ENCODE measurements at regions not wholly inside any gene's neighbourhood (a gene's known extent, or its start where the extent isn't known, plus 50 kb on each side); places are given as distances from the start of the nearest gene placed in this dataset.

DNA sequence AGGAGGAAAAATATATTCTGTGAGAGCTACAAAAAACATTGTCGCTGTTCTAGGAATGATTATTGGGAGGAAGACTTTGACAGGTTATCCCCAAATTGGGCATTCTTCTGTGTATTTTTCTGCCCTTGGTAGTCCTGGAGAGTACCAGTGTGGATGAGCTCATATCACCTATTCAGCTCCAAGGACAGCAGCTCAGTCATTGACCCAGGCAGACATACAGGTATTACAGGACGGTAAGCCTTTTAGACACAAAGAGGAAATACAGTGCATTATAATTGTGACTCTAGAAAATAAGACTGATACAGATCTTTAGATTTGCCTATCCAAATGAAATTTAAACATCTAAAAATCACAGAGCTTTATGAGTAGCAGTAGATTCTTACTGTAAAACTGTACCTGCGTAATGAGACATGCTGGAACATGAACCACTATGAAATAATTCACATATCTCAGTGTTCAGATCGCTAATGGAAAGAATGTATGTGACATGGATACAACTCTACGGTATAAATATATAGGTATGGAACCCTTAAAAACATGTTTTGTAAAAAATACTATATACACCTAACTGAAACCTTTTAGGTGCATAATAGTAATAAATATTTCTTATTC is 56.0 kb downstream of the PLK2 start:
- no peaks in the 10 kb centered on the region for H3K36me3 ChIP-seq (ENCODE audit: control insufficient read depth, insufficient read depth, low read length)
- H3K4me1 Mint-ChIP-seq, result peaks cover 9% of the 10 kb centered on the region
- H3K27me3 Mint-ChIP-seq (ENCODE audit: insufficient read depth), result no peaks in the 10 kb centered on the region
- DNase-seq, result no peak
- H3K36me3 Mint-ChIP-seq (ENCODE audit: low read depth), result no peaks in the 10 kb centered on the region
- H3K9me3 ChIP-seq (ENCODE audit: control insufficient read depth, low read length), result no peaks in the 10 kb centered on the region
- no peak overlapping the region for H3K27ac Mint-ChIP-seq
- TF ChIP-seq, protein P1, sequence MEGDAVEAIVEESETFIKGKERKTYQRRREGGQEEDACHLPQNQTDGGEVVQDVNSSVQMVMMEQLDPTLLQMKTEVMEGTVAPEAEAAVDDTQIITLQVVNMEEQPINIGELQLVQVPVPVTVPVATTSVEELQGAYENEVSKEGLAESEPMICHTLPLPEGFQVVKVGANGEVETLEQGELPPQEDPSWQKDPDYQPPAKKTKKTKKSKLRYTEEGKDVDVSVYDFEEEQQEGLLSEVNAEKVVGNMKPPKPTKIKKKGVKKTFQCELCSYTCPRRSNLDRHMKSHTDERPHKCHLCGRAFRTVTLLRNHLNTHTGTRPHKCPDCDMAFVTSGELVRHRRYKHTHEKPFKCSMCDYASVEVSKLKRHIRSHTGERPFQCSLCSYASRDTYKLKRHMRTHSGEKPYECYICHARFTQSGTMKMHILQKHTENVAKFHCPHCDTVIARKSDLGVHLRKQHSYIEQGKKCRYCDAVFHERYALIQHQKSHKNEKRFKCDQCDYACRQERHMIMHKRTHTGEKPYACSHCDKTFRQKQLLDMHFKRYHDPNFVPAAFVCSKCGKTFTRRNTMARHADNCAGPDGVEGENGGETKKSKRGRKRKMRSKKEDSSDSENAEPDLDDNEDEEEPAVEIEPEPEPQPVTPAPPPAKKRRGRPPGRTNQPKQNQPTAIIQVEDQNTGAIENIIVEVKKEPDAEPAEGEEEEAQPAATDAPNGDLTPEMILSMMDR (conservative IDR thresholded peaks at IDR 0.05), result no peak
- H3K9me3 Mint-ChIP-seq, result no peaks in the 10 kb centered on the region
- H3K4me3 Mint-ChIP-seq, result no peak overlapping the region
- H3K27ac ChIP-seq (ENCODE audit: low read depth, low read length), result no peak overlapping the region
- no peaks in the 10 kb centered on the region for H3K4me1 ChIP-seq (ENCODE audit: control insufficient read depth, insufficient read depth, low read length)
- H3K27me3 ChIP-seq (ENCODE audit: control insufficient read depth, insufficient read depth, low read length, poor library complexity, severe bottlenecking), result no peaks in the 10 kb centered on the region
- WGBS, 2 experiments (ENCODE audit: insufficient coverage in 1 of 2, insufficient read length in 1 of 2), result 90 to 100% methylated on average over 2 to 3 of the region's 5 CpGs
- no peak overlapping the region for H3K4me3 ChIP-seq (ENCODE audit: low read length)
- no peak overlapping the region for H3K9ac ChIP-seq (ENCODE audit: extremely low read depth, low read length, poor library complexity, severe bottlenecking)

DNA sequence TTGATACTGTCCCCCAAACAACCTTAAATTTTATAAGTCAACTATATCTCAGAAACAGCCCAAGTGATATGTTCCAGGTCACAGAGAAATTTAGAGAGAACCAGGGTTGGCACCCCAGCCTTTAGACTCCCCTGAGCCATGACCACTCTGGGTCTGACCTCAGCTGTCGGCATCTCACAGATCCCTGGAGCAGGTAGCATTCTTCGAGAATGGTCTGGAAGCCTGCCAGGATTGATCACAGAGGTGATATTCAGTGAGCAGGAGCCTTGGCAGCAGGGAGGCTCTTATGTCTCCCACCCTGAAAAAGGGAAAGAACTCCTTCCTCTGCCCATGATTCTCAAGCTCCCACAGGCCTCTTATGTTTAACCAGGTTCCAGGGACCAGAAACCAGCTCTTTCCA is 58.2 kb downstream of the PLK2 start:
- Histone ChIP-seq H3K4me3 (ENCODE audit: low read length) (no peak overlapping the region), H3K27ac (ENCODE audit: low read depth, low read length) (no peak overlapping the region), H3K36me3 (ENCODE audit: control insufficient read depth, insufficient read depth, low read length) (no peaks in the 10 kb centered on the region), H3K9ac (ENCODE audit: extremely low read depth, low read length, poor library complexity, severe bottlenecking) (no peak overlapping the region), H3K4me1 (ENCODE audit: control insufficient read depth, insufficient read depth, low read length) (no peaks in the 10 kb centered on the region), H3K27me3 (ENCODE audit: control insufficient read depth, insufficient read depth, low read length, poor library complexity, severe bottlenecking) (no peaks in the 10 kb centered on the region), H3K9me3 (ENCODE audit: control insufficient read depth, low read length) (no peaks in the 10 kb centered on the region)
- Mint-ChIP-seq H3K9me3 (no peaks in the 10 kb centered on the region), H3K4me1 (no peaks in the 10 kb centered on the region), H3K4me3 (no peak overlapping the region), H3K27me3 (ENCODE audit: insufficient read depth) (no peaks in the 10 kb centered on the region), H3K36me3 (ENCODE audit: low read depth) (no peaks in the 10 kb centered on the region), H3K27ac (no peak overlapping the region)
- WGBS, 2 experiments (ENCODE audit: insufficient coverage in 1 of 2, insufficient read length in 1 of 2), result 93 to 100% methylated on average over 1 to 2 of the region's 2 CpGs
- no peak for DNase-seq
- TF ChIP-seq, protein P1 (conservative IDR thresholded peaks at IDR 0.05), result no peak

DNA sequence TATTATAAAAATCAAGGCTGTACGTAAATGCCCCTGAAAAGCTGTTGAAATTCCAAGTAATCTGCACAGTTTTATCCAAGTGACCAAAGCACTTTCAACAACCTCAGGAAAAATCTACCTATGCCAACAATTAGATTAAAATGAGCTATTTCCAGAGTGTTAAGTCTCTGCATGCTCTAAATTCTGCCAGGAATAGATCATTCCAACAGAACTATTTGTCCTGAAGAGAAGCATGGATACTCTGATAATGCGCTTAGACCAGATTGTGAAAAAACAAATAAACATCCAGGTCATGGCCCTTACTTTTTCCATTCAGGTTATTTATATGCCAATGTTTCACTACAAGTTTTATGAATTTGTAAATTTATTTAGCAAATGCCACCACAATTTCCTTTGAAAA is 59.1 kb downstream of the PLK2 start:
- TF ChIP-seq, protein P1 (conservative IDR thresholded peaks at IDR 0.05), result no peak
- H3K9ac ChIP-seq (ENCODE audit: extremely low read depth, low read length, poor library complexity, severe bottlenecking), result no peak overlapping the region
- H3K9me3 ChIP-seq (ENCODE audit: control insufficient read depth, low read length), result no peaks in the 10 kb centered on the region
- H3K27ac ChIP-seq (ENCODE audit: low read depth, low read length), result no peak overlapping the region
- Mint-ChIP-seq H3K9me3 (no peaks in the 10 kb centered on the region), H3K4me3 (no peak overlapping the region), H3K27ac (no peak overlapping the region), H3K27me3 (ENCODE audit: insufficient read depth) (no peaks in the 10 kb centered on the region), H3K4me1 (no peaks in the 10 kb centered on the region), H3K36me3 (ENCODE audit: low read depth) (no peaks in the 10 kb centered on the region)
- no peak for DNase-seq
- no peaks in the 10 kb centered on the region for H3K36me3 ChIP-seq (ENCODE audit: control insufficient read depth, insufficient read depth, low read length)
- WGBS, 2 experiments (ENCODE audit: insufficient coverage in 1 of 2, insufficient read length in 1 of 2), result 97 to 100% methylated on average over 2 of the region's 2 CpGs
- no peaks in the 10 kb centered on the region for H3K27me3 ChIP-seq (ENCODE audit: control insufficient read depth, insufficient read depth, low read length, poor library complexity, severe bottlenecking)
- no peaks in the 10 kb centered on the region for H3K4me1 ChIP-seq (ENCODE audit: control insufficient read depth, insufficient read depth, low read length)
- H3K4me3 ChIP-seq (ENCODE audit: low read length), result no peak overlapping the region

All from endodermal cell (in vitro differentiated cells).